HG03378 (cell line): ENCODE measurements at regions not wholly inside any gene's neighbourhood (a gene's known extent, or its start where the extent isn't known, plus 50 kb on each side); places are given as distances from the start of the nearest gene placed in this dataset.
A peak's percentile ranks its signal among the peaks of the same experiment; 100 is the strongest.

ENCODE experiments used
- ATAC-seq: cut with Tn5 transposase; IDR thresholded peaks from one replicate; pipeline ENCODE4 v1.9.1; 2021; ENCODE audit warnings: mild to moderate bottlenecking, moderate library complexity; ENCODE audit not compliant: unreplicated experiment

DNA sequence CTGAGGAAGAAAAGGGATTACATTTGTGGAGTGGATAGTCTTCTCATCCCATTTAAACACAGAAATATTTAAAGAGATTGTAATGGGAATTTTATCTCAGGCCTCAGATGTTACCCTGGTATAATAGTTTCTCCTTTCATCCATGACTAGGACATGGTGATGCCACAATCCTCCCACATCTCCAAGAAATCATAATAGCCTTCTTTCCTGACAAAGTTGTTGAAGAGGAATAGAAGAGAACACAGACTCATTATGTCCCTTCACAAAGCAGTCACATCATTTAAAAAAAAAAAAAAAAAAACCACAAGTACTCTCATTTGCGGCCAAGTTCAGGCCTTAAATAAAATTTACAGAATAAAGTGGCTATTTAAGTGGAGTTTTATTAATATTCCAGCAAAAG is 359.6 kb downstream of the DEPDC1B start:
- no peak for ATAC-seq

- ATAC-seq: no peak
Measured at GRCh38 chr5:60339691-60340201, 360.2 kb downstream of the DEPDC1B start.

GRCh38 chr5:60338846-60339245 is 361.1 kb downstream of the DEPDC1B start:
- no peak for ATAC-seq

GRCh38 chr5:60336491-60336890 is 363.5 kb downstream of the DEPDC1B start:
- ATAC-seq: no peak

- ATAC-seq: no peak
Measured at GRCh38 chr5:60335913-60336312, 364.1 kb downstream of the DEPDC1B start.

DNA sequence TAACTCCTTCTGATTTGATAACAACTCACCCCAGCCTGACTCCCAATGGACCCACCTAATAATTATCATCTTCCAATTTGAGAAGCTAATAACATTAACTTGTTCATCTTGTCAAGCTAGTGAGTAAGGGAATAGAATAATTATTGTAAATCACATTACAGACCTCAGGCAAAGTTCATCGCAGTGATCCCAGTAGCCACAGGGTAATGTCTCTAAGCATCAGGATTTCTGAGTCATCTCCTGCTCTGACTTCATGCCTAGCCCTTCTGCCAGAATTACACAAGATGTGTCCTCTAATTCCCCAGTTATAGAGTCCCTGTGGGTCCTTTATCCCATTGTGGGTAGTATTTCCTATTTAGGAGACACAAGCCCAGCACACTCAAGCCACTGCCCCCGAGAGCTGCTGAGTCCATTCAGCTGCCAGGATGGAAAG is 365.7 kb downstream of the DEPDC1B start:
- ATAC-seq: no peak

- ATAC-seq: peak; percentile 20
Measured at GRCh38 chr5:60333005-60333571, 366.9 kb downstream of the DEPDC1B start.

- peak; percentile 93 for ATAC-seq
Measured at GRCh38 chr5:60332244-60333004, 367.5 kb downstream of the DEPDC1B start.

GRCh38 chr5:60330236-60330635 is 369.7 kb downstream of the DEPDC1B start:
- ATAC-seq: no peak

- ATAC-seq: no peak
Measured at GRCh38 chr5:60325870-60326269, 374.1 kb downstream of the DEPDC1B start.

- no peak for ATAC-seq
Measured at GRCh38 chr5:60323596-60323995, 376.4 kb downstream of the DEPDC1B start.

DNA sequence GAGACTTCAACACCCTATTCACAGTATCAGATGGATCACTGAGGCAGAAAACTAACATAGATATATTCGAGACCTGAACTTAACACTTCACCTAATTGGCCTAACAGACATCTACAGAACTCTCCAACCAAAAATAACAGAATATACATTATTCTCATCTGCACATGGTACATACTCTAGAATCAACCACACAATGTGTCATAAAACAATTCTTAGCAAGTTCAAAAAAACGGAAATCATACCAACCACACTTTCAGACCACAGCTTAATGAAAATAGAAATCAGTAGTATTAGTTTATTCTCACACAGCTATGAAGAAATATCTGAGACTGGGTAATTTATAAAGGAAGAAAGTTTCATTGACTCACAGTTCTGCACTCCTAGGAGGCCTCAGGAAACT is 387.9 kb downstream of the DEPDC1B start:
- ATAC-seq: no peak

DNA sequence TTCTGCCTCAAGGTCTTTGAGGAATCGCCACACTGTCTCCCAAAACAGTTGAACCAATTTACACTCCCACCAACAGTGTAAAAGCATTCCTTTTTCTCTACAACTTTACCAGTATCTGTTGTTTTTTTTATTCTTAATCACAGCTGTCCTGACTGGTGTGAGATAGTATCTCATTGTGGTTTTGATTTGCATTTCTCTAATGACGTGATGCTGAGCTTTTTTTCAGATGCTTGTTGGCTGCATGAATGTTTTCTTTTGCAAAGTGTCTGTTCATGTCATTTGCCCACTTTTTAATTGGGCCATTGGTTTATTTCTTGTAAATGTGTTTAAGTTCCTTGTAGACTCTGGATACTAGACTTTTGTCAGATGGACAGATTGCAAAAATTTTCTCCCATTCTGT is 400.0 kb downstream of the DEPDC1B start:
- no peak for ATAC-seq

- ATAC-seq: no peak
Measured at GRCh38 chr5:60297658-60298057, 402.3 kb downstream of the DEPDC1B start.

DNA sequence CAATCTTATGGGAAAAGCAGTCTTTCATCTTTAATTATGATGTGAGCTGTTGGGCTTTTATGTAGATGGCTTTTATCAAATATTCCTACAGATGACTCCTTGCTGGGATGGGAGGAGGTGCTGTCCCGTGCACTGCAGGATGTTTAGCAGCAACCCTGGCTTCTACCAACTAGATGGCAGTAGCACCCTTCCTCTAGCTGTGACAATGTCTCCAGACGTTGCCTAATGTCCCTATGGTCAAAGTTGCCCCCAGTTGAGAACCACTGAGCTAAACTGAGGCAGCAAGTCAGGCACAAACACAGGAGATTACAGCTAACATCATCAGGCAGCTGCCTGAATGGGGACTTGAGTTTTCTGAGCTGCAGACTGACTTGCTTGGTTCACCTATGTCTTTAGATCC is 401.9 kb upstream of the PDE4D start:
- no peak for ATAC-seq

GRCh38 chr5:60293518-60293917 is 400.0 kb upstream of the PDE4D start:
- no peak for ATAC-seq

DNA sequence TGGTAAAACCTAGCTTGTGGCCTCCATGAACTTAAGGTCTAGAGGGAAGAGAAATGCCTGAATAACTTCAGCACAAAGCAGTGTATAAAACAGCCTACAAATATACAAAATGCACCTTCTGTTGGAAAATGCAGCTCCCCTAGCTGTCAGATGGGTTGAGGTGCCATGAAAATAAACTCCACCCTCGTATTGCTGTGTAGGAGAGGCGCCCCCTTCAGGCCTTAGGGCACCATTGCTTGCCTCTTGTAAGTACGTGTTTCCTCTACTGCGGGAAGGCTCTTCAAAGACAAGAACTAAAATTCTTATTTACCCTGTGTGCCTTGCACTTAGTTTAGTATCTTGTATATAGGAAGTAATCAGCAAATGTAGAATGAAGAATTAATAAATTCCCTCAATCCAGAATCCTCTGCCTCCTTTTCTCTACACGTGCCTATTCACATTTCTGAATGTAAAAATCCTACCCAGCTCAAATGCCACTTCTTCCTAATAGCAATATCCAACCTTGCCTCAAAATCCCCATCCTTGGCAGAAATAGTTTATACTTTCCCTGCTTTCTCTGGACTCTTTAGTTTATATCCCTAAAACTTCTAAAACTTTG is 393.7 kb upstream of the PDE4D start:
- peak; percentile 81 for ATAC-seq

GRCh38 chr5:60285910-60286309 is 392.4 kb upstream of the PDE4D start:
- no peak for ATAC-seq

DNA sequence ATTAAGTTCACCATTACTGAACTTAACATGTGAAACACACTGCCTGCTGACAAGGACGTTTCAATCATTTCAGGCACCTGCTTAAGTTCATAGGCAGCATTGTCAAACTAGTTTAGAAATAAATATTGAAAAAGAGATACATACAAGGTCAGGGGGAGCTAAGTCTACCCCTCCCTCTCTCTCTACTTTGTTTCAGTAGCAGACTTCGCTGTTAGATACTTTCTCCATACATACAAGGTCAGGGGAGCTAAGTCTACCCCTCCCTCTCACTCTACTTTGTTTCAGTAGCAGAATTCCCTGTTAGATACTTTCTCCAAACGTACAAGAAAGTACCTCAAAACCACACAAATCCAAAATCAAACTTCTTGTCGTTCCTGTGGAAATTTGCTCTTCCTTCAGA is 387.4 kb upstream of the PDE4D start:
- ATAC-seq: no peak

- no peak for ATAC-seq
Measured at GRCh38 chr5:60277941-60278340, 384.4 kb upstream of the PDE4D start.

DNA sequence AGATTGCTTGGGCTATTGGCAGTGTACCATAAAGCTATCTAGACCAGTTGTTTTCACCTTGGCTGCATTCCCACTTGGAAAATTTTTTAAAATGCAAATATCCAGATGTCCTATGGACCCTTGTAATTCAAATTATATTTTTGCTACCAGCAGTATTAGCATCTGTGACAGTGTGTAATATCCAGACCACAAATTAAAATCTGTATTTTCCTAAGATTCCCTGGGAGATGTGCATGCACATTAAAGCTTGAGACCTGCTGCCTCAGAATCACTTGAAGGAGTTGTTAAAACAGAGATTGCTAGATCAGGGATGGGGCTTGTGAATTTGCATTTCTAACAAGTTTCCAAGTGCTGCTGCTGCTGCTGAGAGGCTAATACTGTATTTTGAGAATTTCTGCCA is 381.2 kb upstream of the PDE4D start:
- no peak for ATAC-seq

- ATAC-seq: no peak
Measured at GRCh38 chr5:60271517-60271916, 378.0 kb upstream of the PDE4D start.
